Endometrium (tissue), 2 donors: ENCODE measurements at regions not wholly inside any gene's neighbourhood (a gene's known extent, or its start where the extent isn't known, plus 50 kb on each side); places are given as distances from the start of the nearest gene placed in this dataset.
"Not testable (repeated sequence)": the region's sequence is repeated elsewhere in the genome, so short reads cannot be mapped to it uniquely, and the experiment has no call there.

Experiments used
- FAIRE-seq: peaks from 2 replicates; lab custom pipeline; 2012; peaks lifted over from hg19 to GRCh38; lab: Jason Lieb, UNC
- donor health status: control.
- donor health status: control.

- no peak for FAIRE-seq
These were observed 168.1 kb upstream of the MBNL1 start for GRCh38 chr3:152100491-152101132.

GRCh38 chr3:152102410-152102809 is 166.3 kb upstream of the MBNL1 start:
- no peak for FAIRE-seq

GRCh38 chr3:152103257-152103656 is 165.5 kb upstream of the MBNL1 start:
- no peak for FAIRE-seq

- FAIRE-seq, result no peak
These were observed 163.8 kb upstream of the MBNL1 start for GRCh38 chr3:152104847-152105415.

- FAIRE-seq, result no peak
These were observed 163.3 kb upstream of the MBNL1 start for GRCh38 chr3:152105446-152105845.

GRCh38 chr3:152109038-152109437 is 159.7 kb upstream of the MBNL1 start:
- FAIRE-seq, result no peak

- no peak for FAIRE-seq
These were observed 155.3 kb upstream of the MBNL1 start for GRCh38 chr3:152113413-152113812.

GRCh38 chr3:152113992-152114651 is 154.6 kb upstream of the MBNL1 start:
- FAIRE-seq, result no peak

- FAIRE-seq, result no peak
These were observed 148.0 kb upstream of the MBNL1 start for GRCh38 chr3:152120601-152121269.

GRCh38 chr3:152121270-152121636 is 147.5 kb upstream of the MBNL1 start:
- FAIRE-seq, result no peak

- FAIRE-seq, result no peak
These were observed 145.9 kb upstream of the MBNL1 start for GRCh38 chr3:152122851-152123250.

GRCh38 chr3:152123457-152123856 is 145.3 kb upstream of the MBNL1 start:
- no peak for FAIRE-seq

- FAIRE-seq, result no peak
These were observed 142.5 kb upstream of the MBNL1 start for GRCh38 chr3:152126260-152126659.

GRCh38 chr3:152127058-152127457 is 141.7 kb upstream of the MBNL1 start:
- no peak for FAIRE-seq

GRCh38 chr3:152128356-152128755 is 140.4 kb upstream of the MBNL1 start:
- no peak for FAIRE-seq

- FAIRE-seq, result no peak
These were observed 129.1 kb upstream of the MBNL1 start for GRCh38 chr3:152139651-152140050.

- no peak for FAIRE-seq
These were observed 122.3 kb upstream of the MBNL1 start for GRCh38 chr3:152146461-152146860.

GRCh38 chr3:152147748-152148147 is 121.0 kb upstream of the MBNL1 start:
- FAIRE-seq, result no peak

- FAIRE-seq, result no peak
These were observed 120.2 kb upstream of the MBNL1 start for GRCh38 chr3:152148579-152148978.

- no peak for FAIRE-seq
These were observed 118.9 kb upstream of the MBNL1 start for GRCh38 chr3:152149832-152150231.

GRCh38 chr3:152151216-152151876 is 117.4 kb upstream of the MBNL1 start:
- no peak for FAIRE-seq

GRCh38 chr3:152151877-152152765 is 116.6 kb upstream of the MBNL1 start:
- not testable (repeated sequence) for FAIRE-seq
